ENCODE measurements at regions not wholly inside any gene's neighbourhood (a gene's known extent, or its start where the extent isn't known, plus 50 kb on each side); places are given as distances from the start of the nearest gene placed in this dataset.

- TF ChIP-seq YY1 (IDR thresholded peaks at IDR 0.05; ENCODE audit: insufficient read depth, insufficient read length): no peak
- TF ChIP-seq ZNF274 (IDR thresholded peaks at IDR 0.05; ENCODE audit: low read depth, low read length): no peak
- no peak for TF ChIP-seq SUZ12 (IDR thresholded peaks at IDR 0.05; ENCODE audit: extremely low read depth, insufficient read depth, insufficient read length)
Observed at GRCh38 chr6:145451029-145451428, 284.3 kb downstream of the EPM2A start.

All from NT2/D1 (cell line).